Mucosa of rectum (tissue), 2 donors: ENCODE measurements at regions not wholly inside any gene's neighbourhood (a gene's known extent, or its start where the extent isn't known, plus 50 kb on each side); places are given as distances from the start of the nearest gene placed in this dataset.
"Not testable (repeated sequence)": the region's sequence is repeated elsewhere in the genome, so short reads cannot be mapped to it uniquely, and the experiment has no call there.

Experiments used
- H3K27ac ChIP-seq, 2 donors: one replicate each; pipeline ENCODE4 v1.7.0; 2013; ENCODE audit warnings: inconsistent platforms in 2 of 2, low read depth in 2 of 2, low read length in 2 of 2
- H3K27me3 ChIP-seq, 2 donors: one replicate each; pipeline ENCODE4 v1.7.0; 2013; ENCODE audit warnings: low read length in 2 of 2; ENCODE audit not compliant: control insufficient read depth in 2 of 2, insufficient read depth in 2 of 2
- H3K36me3 ChIP-seq, 2 donors: one replicate each; pipeline ENCODE4 v1.7.0; 2013; ENCODE audit warnings: low read length in 2 of 2; ENCODE audit not compliant: control insufficient read depth in 2 of 2, insufficient read depth in 2 of 2
- H3K4me1 ChIP-seq, 2 donors: one replicate each; pipeline ENCODE4 v1.7.0; 2013; ENCODE audit warnings: low read length in 2 of 2, mild to moderate bottlenecking in 1 of 2; ENCODE audit not compliant: control insufficient read depth in 2 of 2, insufficient read depth in 2 of 2
- H3K4me3 ChIP-seq, 2 donors: one replicate each; pipeline ENCODE4 v1.7.0; 2013; ENCODE audit warnings: low read length in 2 of 2
- H3K9ac ChIP-seq, 2 donors: one replicate each; pipeline ENCODE4 v1.7.0; 2013; ENCODE audit warnings: low read length in 2 of 2, low read depth in 1 of 2, mild to moderate bottlenecking in 1 of 2
- H3K9me3 ChIP-seq, 2 donors: one replicate each; pipeline ENCODE4 v1.7.0; 2013; ENCODE audit warnings: low read length in 2 of 2; ENCODE audit not compliant: control insufficient read depth in 2 of 2
- donor health status: healthy.
- donor health status: Normal muscosa, but diverticular disease.

- Histone ChIP-seq H3K27ac (no peak overlapping the region), H3K36me3 (no peaks in the 10 kb centered on the region), H3K9me3 (no peaks in the 10 kb centered on the region), H3K27me3 (no peaks in the 10 kb centered on the region), H3K4me3 (no peak overlapping the region), H3K4me1 (no peaks in the 10 kb centered on the region), H3K9ac (no peak overlapping the region)
Measured at GRCh38 chr12:89269174-89269573, 83.1 kb downstream of the DUSP6 start.

GRCh38 chr12:89267404-89267803 lies 84.9 kb downstream of the DUSP6 start:
- H3K4me1 ChIP-seq, result no peaks in the 10 kb centered on the region
- H3K9me3 ChIP-seq, result no peaks in the 10 kb centered on the region
- H3K27me3 ChIP-seq, result no peaks in the 10 kb centered on the region
- H3K4me3 ChIP-seq, result no peak overlapping the region
- H3K36me3 ChIP-seq, result no peaks in the 10 kb centered on the region
- no peak overlapping the region for H3K9ac ChIP-seq
- no peak overlapping the region for H3K27ac ChIP-seq

- H3K27me3 ChIP-seq, H3K27ac ChIP-seq, H3K4me1 ChIP-seq, H3K4me3 ChIP-seq, H3K36me3 ChIP-seq, H3K9ac ChIP-seq, H3K9me3 ChIP-seq: not testable (repeated sequence)
Measured at GRCh38 chr12:89266574-89267188, 85.6 kb downstream of the DUSP6 start.

GRCh38 chr12:89264837-89265236 lies 87.5 kb downstream of the DUSP6 start:
- Histone ChIP-seq H3K4me1 (no peaks in the 10 kb centered on the region), H3K36me3 (no peaks in the 10 kb centered on the region), H3K27ac (no peak overlapping the region), H3K27me3 (no peaks in the 10 kb centered on the region), H3K4me3 (no peak overlapping the region), H3K9ac (no peak overlapping the region), H3K9me3 (no peaks in the 10 kb centered on the region)

GRCh38 chr12:89263900-89264299 lies 88.4 kb downstream of the DUSP6 start:
- no peaks in the 10 kb centered on the region for H3K27me3 ChIP-seq
- no peak overlapping the region for H3K4me3 ChIP-seq
- no peaks in the 10 kb centered on the region for H3K4me1 ChIP-seq
- H3K9me3 ChIP-seq, result no peaks in the 10 kb centered on the region
- H3K27ac ChIP-seq, result no peak overlapping the region
- H3K9ac ChIP-seq, result no peak overlapping the region
- H3K36me3 ChIP-seq, result no peaks in the 10 kb centered on the region

DNA sequence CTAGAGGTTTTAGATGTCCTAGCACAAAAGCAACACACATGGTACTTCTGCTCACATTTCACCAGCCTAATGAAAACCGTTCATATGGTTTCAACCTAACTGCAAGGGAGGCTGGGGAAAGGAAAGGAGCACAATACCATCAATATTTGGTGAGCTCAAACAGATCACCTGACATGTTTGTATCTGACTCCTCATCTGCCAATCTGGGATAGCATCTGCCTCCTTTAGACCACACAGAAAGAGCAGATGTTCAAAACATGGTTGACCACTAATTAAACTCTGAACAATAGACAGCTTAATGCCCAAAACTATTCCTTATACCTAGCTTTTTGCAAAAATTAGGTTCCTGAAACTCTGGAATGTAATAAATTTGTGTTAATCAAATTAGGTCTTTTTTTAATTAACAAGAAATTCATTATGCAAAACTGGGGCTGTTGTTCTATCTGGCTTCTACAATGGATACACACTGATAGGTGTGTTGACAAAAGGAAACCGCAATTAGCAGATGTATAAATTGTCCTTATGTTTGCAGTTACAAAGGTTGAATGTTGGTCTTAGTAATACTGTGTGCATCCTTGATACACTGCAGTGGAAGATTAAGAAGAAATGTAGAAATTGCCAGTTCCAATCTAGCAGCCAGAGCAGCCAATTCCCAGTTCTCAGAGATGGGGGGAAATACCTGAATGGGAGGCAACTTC lies 89.3 kb downstream of the DUSP6 start:
- Histone ChIP-seq H3K4me1 (no peaks in the 10 kb centered on the region), H3K36me3 (no peaks in the 10 kb centered on the region), H3K27me3 (no peaks in the 10 kb centered on the region), H3K4me3 (no peak overlapping the region), H3K9me3 (no peaks in the 10 kb centered on the region), H3K27ac (no peak overlapping the region), H3K9ac (no peak overlapping the region)

DNA sequence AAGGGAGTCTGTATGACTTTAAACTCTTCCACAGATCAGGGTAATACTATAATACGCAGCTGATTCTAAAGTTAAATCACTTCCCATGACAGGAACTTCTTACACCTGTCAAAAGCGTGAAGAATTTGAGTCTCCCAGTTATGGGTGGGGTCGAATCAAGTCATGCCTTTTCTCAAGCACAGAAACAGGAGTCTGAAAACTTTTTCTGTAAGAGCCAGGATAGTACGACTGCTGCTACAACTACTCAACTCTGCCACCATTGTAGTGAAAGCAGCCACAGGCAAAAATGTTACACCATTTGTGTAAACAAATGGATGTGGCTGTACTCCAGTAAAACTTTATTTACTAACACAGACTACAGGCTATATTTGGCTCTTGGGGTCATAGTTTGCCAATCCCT lies 90.3 kb downstream of the DUSP6 start:
- Histone ChIP-seq H3K27me3 (no peaks in the 10 kb centered on the region), H3K36me3 (no peaks in the 10 kb centered on the region), H3K9ac (no peak overlapping the region), H3K4me3 (no peak overlapping the region), H3K9me3 (no peaks in the 10 kb centered on the region), H3K4me1 (no peaks in the 10 kb centered on the region), H3K27ac (no peak overlapping the region)

GRCh38 chr12:89260841-89261637 lies 91.3 kb downstream of the DUSP6 start:
- H3K4me3 ChIP-seq, result no peak overlapping the region
- no peaks in the 10 kb centered on the region for H3K36me3 ChIP-seq
- H3K27me3 ChIP-seq, result no peaks in the 10 kb centered on the region
- no peaks in the 10 kb centered on the region for H3K9me3 ChIP-seq
- H3K4me1 ChIP-seq, result no peaks in the 10 kb centered on the region
- no peak overlapping the region for H3K27ac ChIP-seq
- H3K9ac ChIP-seq, result no peak overlapping the region

- H3K36me3 ChIP-seq, result no peaks in the 10 kb centered on the region
- no peaks in the 10 kb centered on the region for H3K9me3 ChIP-seq
- no peak overlapping the region for H3K4me3 ChIP-seq
- H3K27me3 ChIP-seq, result no peaks in the 10 kb centered on the region
- no peaks in the 10 kb centered on the region for H3K4me1 ChIP-seq
- no peak overlapping the region for H3K9ac ChIP-seq
- no peak overlapping the region for H3K27ac ChIP-seq
Measured at GRCh38 chr12:89259821-89260220, 92.5 kb downstream of the DUSP6 start.

- Histone ChIP-seq H3K9ac (no peak overlapping the region), H3K4me1 (no peaks in the 10 kb centered on the region), H3K27me3 (no peaks in the 10 kb centered on the region), H3K27ac (no peak overlapping the region), H3K9me3 (no peaks in the 10 kb centered on the region), H3K36me3 (no peaks in the 10 kb centered on the region), H3K4me3 (no peak overlapping the region)
Measured at GRCh38 chr12:89258240-89258969, 93.9 kb downstream of the DUSP6 start.
